ENCODE measurements at regions not wholly inside any gene's neighbourhood (a gene's known extent, or its start where the extent isn't known, plus 50 kb on each side); places are given as distances from the start of the nearest gene placed in this dataset.

DNA sequence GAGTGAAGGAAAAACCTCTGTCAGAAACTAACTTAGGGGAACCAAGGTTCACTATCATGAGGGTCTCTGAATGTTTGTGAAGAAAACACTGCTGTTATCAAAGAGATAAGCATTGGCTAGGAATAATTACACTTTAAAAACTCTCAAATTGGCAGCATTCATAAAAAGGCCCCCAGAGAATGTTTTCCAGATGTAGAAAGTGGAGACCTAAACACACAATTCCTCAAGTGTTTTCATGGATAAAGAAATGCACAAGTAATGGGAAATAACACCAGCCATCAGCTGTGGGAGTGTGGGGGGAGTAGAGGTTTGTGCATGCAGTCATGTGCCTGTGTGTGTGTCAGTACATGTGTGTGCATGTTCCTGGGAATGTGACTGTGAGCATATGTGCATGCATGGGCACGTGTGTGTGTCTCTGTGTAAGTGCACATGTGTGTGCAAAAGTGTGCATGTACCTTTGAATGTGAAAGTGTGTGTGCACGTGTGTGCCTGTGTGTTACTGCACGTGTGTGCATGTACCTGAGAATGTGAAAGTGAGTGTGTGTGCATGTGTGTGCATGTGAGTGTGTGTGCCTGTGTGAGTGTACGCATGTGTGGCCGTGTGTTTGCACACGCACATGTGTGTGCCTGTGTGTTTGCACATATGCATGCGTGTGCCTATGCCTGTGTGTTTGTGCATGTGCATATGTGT is 854.3 kb upstream of the SALL3 start:
- no peak for TF ChIP-seq TAF1 (IDR thresholded peaks at IDR 0.05; ENCODE audit: borderline replicate concordance, insufficient read depth, low read length)
- no peak for TF ChIP-seq POLR2AphosphoS5 (IDR thresholded peaks at IDR 0.05; ENCODE audit: low read depth, low read length)
- TF ChIP-seq SIN3A (IDR thresholded peaks at IDR 0.05; ENCODE audit: borderline replicate concordance, insufficient read depth, low read length): no peak
- no peak for TF ChIP-seq FOXP2 (optimal IDR thresholded peaks at IDR 0.05; ENCODE audit: borderline replicate concordance, extremely low read depth, extremely low read length, insufficient read depth)
- TF ChIP-seq, protein P1, sequence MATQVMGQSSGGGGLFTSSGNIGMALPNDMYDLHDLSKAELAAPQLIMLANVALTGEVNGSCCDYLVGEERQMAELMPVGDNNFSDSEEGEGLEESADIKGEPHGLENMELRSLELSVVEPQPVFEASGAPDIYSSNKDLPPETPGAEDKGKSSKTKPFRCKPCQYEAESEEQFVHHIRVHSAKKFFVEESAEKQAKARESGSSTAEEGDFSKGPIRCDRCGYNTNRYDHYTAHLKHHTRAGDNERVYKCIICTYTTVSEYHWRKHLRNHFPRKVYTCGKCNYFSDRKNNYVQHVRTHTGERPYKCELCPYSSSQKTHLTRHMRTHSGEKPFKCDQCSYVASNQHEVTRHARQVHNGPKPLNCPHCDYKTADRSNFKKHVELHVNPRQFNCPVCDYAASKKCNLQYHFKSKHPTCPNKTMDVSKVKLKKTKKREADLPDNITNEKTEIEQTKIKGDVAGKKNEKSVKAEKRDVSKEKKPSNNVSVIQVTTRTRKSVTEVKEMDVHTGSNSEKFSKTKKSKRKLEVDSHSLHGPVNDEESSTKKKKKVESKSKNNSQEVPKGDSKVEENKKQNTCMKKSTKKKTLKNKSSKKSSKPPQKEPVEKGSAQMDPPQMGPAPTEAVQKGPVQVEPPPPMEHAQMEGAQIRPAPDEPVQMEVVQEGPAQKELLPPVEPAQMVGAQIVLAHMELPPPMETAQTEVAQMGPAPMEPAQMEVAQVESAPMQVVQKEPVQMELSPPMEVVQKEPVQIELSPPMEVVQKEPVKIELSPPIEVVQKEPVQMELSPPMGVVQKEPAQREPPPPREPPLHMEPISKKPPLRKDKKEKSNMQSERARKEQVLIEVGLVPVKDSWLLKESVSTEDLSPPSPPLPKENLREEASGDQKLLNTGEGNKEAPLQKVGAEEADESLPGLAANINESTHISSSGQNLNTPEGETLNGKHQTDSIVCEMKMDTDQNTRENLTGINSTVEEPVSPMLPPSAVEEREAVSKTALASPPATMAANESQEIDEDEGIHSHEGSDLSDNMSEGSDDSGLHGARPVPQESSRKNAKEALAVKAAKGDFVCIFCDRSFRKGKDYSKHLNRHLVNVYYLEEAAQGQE (IDR thresholded peaks at IDR 0.05; ENCODE audit: insufficient read depth in 1 of 2, low read depth in 2 of 2, low read length in 2 of 2): no peak
